HG03066 (cell line): ENCODE measurements at regions not wholly inside any gene's neighbourhood (a gene's known extent, or its start where the extent isn't known, plus 50 kb on each side); places are given as distances from the start of the nearest gene placed in this dataset.
"Not testable (repeated sequence)": the region's sequence is repeated elsewhere in the genome, so short reads cannot be mapped to it uniquely, and the experiment has no call there.

Experiments
- ATAC-seq: cut with Tn5 transposase; IDR thresholded peaks from one replicate; pipeline ENCODE4 v1.9.1; 2021; ENCODE audit warnings: low read depth; ENCODE audit not compliant: unreplicated experiment

DNA sequence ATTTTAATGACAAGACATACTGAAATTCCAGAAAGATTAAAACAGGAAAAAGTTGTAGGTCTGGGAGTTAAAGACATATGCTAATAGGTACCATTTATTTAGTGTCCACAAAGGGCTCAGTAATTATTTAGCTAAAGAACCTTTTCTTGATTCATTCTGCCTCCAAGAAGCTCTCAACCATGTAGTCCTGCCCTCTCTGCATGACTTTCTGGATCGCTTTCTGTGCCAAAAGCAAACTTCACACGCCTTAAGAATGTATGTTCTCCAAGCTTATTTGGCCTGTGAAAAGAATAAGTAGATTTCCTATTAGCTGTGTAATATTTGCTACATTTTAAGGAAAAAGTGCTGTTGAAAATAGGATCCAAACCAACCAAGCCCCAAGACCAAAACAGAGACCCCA lies 291.7 kb downstream of the C12orf75 start:
- no peak for ATAC-seq

DNA sequence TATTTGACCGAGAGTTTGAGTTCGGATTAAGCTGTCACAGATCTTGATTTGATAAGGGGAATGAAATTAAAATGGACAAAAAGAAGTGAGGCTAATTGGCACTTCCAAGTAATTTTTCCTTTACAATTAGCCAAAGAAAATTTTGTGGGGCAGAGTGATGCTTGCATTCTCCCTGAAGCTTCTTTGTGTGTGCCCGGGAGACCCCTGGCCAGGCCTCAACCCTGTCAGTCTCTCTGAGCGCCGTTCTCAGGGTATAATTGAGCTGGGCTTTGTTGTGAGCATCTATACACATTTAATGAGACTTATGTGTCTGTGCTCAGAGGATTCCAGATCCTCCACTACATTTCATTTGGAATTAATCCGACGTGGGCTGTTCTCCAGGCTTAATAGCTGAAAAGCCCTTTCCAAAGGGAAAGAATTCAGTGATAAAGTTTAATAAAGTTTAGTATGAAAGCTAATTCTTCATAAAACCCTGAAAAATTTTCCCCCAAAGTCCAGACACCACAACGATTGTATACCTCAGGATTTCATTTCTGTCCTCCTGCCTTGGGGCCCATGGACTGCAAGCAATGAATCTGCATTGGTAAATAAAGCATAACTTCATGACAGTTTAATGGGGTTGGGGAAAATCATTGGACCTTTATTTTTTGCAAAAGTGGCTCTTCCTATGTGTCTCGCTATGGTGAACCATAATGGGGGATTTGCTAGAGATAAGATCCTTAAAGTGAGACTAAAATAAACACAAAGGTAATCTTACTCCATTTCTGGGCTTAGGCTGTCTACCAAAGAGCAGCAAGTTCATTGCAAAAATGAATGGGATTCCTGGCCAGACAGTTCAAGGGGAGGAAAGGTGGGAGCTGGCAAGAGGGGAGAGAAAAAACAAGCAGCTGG lies 292.6 kb downstream of the C12orf75 start:
- no peak for ATAC-seq

DNA sequence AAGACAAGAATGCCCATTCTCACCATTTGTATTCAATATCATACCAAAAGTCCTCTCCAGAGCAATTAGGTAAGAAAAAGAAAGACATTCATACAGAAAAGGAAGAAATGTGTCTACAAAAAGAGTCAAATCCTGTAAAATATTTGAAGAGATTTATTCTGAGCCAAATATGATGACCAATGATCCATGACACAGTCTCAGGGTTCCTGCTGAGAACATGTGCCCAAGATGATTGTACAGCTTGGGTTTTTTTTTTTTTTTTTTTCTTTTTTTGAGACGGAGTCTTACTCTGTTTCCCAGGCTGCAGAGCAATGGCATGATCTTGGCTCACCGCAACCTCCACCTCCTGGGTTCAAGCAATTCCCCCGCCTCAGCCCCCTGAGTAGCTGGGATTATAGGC lies 296.2 kb downstream of the C12orf75 start:
- no peak for ATAC-seq

DNA sequence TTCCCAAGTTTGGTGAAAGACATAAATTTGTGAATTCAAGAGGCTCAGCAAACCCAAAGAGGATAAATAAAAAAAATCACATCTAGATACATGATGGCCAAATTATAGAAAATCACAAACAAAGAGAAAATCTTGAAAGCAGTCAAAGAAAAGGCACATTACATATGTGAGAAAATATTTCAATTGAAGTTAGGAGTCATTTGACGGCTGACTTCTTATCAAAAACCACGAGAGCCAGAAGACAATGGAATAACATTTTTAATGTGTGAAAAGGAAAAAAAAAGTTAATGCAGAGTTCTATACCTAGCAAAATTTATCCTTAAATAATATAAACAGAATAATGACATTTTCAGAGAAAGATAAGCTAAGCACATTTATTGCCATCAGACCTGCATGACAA lies 307.0 kb downstream of the C12orf75 start:
- ATAC-seq: no peak

DNA sequence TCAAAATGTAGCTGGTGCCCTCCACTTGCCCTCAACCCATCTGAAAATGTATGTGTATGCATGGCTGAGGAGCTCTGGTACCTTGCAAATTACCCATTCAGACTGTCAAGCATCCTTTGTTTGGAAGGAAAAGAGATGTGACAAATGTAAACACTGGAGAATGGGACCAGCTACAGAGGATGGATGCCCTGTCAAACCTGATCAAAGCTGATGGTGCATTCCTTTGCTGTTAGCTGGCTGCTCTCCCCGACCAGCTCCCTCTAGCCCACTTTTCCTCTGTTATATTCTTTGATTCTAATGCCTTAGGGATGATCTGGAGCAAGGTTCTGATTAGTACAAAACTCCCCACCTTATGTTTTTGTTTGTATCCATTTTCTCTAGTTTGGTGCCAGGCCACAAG lies 310.3 kb downstream of the C12orf75 start:
- no peak for ATAC-seq

DNA sequence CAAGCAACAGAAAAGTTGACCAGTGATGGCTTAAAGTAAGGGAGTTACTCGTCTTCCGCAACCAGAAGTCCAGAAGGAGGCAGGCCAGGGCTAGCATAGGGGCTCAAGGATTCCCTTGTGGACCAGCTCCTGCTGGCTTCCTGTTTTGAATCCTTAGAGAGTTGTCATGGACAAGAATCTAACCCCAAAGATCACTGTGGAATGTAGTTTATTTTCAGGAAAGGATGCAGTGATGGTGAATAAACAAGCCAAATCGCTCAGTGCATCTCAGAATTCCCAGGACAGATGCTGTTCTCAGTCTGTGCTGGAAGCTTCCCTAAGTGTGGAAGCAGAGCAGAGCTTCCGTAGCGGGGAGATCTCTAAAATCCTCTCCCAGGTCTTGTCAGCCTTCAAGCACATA lies 311.3 kb downstream of the C12orf75 start:
- ATAC-seq: no peak

DNA sequence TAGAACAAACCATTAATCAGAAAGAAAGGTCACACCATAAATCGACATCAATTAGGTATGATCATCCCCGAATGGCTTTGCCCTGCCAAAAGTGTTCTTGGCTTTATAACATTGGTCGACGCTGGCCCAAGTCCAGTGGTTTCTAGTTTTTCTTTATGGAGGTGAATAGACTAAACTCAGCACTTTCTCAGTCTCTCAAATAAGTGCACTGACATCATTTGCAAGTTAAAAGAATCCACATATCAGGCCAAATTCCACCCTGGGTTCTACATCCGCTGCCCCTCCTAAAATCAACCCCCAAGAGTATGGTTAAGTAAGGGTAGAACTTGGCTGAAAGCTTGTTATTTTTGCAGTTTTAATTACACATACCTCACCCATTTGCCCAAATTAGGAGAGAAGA lies 314.3 kb downstream of the C12orf75 start:
- ATAC-seq: no peak

DNA sequence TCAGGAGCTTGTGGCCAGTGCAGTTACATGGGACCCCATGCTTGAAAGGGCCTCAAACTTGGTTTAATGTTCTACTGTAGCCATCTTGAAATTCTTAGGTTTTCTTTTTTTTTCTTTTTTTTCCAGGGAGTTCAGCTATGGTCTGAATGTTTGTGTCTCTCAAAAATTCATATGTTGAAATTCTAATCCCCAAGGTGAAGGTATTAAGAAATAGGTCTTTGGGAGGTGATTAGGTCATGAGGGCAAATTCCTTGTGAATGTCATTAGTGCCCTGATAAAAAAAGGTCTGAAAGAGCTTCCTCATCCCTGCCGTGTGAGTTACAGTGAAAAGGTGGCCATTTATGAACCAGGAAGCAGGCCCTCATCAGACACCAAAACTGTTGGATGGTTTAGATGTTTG lies 324.1 kb downstream of the C12orf75 start:
- ATAC-seq: no peak

DNA sequence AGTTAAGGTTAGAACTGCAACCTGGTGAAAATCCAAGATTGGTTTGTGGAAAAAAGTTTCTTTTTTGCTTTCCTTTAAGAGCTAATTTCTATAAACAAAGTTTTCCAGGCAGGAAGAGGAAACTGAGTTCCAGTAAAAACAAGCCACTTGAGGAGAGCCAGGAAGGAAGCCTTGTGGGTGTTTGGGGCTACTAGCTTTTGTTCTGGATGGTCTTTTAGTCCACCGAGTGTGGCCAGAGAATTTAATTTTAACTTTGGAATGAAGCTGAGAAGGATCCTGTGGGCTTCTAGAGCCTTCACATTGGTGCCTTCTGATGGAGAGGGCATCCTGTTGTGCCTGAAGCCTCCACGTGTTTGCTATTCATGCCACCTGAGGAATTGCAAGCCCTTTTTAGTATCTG lies 327.9 kb downstream of the C12orf75 start:
- ATAC-seq: no peak

DNA sequence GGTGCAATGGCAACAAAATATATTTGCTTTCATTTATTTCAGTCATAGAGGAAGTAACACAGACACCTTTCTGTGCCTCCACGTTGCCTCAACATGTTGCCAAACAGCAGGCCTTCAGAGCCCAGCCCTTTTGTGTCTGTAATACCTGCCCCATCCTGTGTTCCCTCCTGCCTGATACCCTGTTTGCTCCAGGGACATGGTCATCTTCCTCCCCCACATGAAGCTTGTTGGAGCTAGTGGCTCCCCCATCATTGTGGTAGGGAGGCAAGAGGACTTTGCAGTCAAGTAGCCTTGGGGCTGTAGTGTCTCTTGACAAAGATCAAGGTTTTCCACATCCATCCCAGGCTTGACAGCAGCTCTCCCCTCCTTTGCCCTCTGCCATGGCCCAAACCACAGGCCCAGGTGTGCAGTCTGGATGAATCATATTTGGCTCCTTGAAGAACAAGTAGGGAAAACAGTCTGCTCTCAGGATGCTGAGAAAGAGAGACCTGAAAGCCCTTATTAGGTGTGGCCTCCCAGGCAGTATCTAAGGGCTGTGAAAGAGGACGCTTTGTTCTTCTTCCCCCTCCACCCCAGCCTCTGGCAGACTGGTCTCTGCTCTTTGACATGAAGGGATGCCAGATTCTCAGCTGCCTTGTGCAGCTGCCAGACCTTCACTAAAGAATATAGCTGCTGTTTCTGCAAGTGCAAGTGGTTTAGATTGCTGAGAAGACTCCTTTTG lies 329.0 kb downstream of the C12orf75 start:
- no peak for ATAC-seq

DNA sequence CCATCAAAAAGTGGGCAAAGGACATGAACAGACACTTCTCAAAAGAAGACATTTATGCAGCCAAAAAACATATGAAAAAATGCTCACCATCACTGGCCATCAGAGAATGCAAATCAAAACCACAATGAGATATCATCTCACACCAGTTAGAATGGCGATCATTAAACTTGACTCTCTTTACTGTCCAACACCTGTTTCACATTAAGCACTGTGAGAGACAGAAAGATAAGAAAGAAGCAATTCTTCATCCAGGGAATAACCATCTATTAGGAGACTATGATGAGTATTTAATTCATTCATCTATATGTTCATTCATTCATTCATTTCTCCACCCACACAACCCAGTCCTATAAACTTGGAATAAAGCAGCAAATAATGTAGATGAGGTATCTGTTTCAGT lies 334.3 kb downstream of the C12orf75 start:
- ATAC-seq: not testable (repeated sequence)

DNA sequence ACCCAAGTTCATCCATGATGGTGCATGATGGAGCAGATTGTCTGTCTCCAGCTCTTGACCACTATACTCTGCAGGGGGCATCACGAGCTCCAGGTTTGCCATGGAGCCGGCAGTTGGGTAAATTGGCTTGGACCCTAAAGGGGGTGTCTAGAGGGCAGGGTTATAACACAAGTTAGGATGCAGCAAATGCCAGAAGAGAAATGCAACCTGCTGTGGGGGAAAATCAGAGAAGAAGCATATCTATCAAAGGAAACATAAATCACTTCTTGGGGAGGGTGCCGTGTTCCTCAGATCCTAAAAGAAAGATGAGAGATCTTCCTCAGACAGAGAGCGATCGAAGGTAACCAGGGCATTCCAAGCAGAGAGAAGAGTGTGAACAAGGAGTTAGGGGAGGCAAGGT lies 334.9 kb downstream of the C12orf75 start:
- no peak for ATAC-seq

DNA sequence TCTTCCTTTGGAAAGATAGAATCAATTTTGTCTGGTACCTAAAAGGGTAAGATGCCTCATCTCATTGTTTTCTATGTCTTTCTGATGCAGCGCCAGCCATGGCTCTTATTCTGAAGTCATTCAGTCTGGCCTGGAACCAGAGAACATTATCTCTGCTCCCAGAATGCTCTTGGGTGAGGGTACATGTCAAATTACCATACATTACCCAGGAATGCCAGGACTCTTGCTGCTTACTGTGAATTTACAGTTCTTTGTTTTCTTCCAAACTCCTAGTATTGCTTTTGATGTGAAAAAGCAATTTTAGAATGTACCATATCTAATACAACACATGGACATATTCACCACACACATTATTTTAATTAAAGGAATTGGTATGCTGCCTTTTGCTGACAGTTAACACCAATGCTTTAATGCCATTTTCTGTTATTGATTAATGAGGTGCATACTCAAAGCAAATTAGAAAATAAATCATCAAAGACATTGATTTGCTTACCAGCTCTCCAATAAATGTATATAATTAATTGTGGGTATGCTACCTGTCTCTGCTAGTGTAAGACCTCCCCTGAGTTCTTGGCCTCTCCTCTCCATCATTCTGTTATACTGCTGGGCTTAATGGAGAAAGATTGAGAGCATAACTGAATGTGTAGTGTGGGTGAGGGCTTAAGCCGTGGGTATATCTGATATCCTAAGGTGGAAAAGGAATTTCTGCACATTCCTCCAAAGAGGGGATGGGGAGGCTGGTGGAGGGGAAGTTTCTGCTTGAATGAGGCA lies 337.7 kb downstream of the C12orf75 start:
- no peak for ATAC-seq

DNA sequence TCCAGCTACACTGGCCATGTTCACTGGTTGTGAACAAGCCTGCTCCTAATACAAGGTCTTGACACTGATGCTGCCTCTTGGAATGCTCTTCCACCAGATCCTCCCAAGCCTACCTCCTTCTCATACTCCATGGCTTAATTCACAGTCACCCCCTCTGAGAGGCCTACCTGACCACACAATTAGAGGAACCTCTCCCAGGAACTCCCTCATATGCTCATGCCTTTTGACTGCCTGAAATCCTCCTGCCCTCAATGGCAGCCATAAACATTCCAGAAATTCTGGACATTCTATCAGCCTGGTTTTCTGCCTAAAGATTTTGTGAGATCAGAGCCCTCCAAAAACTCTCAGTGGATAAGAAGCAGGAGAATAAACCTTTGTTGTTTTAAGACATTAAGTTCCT lies 340.2 kb downstream of the C12orf75 start:
- ATAC-seq: no peak

DNA sequence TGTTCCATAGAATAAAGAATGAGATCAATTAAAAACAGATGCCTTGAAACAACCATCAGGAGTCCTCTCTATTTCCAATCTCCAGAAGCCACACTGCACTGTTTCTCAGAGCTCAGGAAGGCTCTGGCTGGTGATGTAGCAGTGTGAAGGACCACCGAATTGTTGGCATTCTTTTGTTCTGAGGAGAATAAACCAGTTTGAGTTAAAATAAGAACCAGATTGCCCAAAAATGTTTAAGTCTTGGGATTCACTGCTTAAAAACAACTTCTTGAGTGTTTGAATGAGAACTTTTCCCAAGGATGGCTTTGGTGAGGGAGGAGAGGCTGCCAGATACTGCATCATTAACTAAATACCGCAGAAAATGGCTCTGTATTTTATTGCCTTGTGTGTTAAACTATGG lies 341.2 kb downstream of the C12orf75 start:
- no peak for ATAC-seq

DNA sequence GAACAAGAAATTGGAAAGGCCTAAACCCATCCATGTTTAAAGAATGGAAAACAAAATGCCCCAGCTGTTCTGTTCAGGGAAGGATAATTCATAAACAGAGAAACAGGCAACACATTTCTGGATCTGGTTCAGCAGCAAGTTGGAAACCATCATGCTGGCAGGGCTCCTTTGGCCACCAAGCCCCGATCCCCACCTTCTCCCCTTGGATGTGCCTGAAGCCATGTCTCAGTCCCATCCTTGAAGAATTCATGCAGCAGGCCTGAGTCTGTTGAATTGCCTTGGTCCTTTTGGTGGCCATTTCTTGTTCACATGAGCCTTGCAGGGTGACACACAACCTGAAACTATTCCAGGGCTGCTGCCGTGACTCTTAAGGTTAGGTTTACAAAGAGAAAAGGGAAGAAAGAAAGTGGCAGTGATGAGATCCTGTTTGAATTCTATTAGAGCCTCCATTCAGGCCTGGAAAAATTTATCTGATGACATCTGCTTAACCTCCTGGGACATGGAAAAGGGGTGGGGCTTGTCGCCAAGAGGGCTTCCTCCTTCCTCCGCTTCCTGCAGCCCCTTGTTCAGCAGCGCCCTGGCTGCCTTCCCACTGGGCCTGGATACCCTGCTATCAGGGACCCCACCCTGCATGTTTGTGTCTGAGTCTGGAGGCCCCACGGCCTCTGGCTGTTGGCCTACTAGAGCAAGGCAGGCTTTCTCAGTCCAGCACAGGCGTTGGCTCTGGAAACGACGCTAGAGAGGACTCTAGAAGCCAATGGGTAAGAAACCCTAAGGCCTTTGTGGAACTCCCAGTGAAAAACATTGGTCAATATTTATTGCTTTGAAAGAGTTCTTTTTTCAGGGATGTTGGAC lies 341.9 kb downstream of the C12orf75 start:
- no peak for ATAC-seq

DNA sequence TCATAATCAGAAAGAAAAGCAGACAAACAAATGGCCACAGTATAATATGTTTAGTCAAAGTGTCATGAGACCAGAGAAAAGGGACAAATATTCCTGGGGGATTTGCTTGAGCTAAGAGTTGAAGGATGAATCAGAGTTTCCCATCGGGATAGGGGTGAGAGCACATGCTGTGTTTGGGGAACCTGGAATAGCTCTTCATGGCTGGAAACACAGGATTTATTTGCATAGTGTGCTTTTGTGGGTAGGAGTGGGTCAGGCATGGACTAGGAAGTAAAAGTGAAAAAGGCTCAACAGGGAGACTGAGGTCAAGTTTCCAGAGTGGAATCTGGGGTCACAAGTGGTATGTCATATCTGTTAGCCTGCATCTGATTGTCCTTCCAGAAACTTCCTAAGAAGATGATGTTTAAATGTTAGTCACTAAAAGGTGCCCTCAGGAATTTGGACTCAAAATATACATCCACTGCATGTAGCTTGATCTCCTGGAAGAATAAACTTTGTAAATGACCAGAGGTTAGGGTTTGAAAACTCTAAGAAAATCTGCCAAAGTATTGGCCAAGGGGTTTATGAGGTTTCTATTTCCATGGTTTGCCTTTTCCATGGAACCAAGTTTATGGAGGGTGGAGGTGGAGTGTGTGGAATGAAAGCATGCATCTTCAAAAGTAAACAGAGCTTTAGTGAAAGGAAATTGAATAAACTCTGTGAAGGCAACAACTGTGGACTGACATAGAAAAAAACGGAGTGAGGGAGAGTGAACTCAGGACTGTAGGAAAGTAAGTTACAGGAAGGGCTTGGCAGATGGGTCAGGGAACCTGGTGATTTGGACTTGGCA lies 344.6 kb downstream of the C12orf75 start:
- no peak for ATAC-seq

DNA sequence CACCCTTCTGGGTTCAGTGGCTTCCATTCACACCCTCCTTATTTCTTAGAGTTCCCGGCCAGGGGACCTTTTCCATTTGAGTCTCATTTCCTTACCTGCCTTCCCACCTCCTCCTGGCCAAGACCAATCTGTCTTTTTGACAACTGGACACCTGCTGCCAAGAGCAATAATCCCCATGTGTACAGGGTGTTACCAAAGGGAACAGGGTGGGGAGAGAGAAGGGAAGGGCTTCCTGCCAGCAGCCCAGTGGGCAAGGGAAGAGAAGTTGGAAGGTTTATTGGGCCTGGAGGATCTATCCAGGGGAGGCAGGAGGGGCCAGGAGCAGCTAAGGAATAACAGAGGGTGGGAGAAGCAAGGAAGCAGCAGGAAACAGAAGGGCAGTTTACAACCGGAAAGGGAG lies 346.2 kb downstream of the C12orf75 start:
- no peak for ATAC-seq

DNA sequence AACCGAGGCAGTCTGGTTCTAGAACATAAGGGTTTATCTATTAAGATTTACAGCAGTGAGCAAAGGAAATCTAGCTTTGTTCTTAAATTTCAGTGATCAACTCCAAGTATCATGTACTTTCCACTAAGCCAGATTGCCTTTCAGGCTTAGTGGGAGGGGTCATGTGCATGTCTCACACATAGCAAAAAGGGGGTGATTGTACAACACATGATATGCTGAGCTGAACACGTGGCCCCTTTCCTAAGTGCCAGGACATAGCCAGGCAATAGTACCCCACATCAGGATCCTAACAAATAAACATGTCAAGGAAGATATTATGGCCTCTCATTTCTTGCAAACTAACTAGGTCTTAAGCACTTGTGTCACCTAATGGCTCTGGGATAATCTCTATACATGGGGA lies 347.2 kb downstream of the C12orf75 start:
- ATAC-seq: no peak

DNA sequence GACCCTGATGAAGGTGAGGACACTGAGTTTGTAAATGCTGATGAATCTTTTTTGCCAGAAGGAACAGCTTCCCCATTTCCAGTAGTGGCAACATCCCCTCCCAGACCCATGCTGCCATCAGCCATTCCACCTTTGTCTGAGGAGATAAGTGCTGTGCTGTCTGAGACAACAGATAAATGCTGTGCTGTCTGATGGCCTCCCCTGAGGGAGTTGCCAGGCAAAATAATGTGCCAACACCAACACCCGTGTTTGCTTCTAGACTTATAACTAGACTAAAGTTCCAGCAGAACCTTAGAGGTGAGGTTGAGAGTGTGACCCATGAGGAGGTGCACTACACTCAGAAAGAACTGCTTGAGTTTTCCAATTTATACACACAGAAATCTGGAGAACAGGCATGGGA lies 349.5 kb downstream of the C12orf75 start:
- ATAC-seq: no peak
